Epithelial cell of esophagus (primary cell): ENCODE measurements at regions not wholly inside any gene's neighbourhood (a gene's known extent, or its start where the extent isn't known, plus 50 kb on each side); places are given as distances from the start of the nearest gene placed in this dataset.

Source experiments
- DNase-seq: peaks from one replicate; pipeline ENCODE4 v3.0.0; 2010; ENCODE audit warnings: low read depth
- H3K4me3 ChIP-seq: 2 replicates; pipeline ENCODE4 v1.5.1; 2011; ENCODE audit warnings: mild to moderate bottlenecking, low read length, control low read depth
- TF ChIP-seq, protein P1 (sequence below): IDR thresholded peaks from 2 replicates; pipeline ENCODE4 v1.5.1; 2011; ENCODE audit warnings: low read depth, mild to moderate bottlenecking, low read length, control low read depth, inconsistent platforms; ENCODE audit not compliant: insufficient read depth; ENCODE audit errors: missing control alignments

DNA sequence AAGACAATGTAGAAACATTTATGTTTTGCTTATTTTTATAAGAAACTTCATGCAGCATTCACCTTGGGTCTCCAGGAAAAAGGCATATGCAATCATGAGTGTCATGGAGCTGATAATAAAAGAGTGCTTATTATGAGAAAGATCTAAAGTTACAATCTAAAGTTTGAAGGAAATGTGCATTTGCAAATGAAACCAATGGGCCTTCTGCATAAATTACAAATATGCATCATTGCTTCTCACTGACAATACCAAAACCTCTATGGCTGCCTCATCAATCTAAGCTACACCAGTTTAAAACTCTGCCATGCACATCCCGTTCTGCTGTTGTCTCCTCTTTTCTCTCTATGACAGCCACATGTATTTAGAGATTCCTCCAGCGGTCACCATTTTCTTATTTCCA lies 103.2 kb upstream of the ABI3BP start:
- no peak overlapping the region for H3K4me3 ChIP-seq
- TF ChIP-seq, protein P1, sequence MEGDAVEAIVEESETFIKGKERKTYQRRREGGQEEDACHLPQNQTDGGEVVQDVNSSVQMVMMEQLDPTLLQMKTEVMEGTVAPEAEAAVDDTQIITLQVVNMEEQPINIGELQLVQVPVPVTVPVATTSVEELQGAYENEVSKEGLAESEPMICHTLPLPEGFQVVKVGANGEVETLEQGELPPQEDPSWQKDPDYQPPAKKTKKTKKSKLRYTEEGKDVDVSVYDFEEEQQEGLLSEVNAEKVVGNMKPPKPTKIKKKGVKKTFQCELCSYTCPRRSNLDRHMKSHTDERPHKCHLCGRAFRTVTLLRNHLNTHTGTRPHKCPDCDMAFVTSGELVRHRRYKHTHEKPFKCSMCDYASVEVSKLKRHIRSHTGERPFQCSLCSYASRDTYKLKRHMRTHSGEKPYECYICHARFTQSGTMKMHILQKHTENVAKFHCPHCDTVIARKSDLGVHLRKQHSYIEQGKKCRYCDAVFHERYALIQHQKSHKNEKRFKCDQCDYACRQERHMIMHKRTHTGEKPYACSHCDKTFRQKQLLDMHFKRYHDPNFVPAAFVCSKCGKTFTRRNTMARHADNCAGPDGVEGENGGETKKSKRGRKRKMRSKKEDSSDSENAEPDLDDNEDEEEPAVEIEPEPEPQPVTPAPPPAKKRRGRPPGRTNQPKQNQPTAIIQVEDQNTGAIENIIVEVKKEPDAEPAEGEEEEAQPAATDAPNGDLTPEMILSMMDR: no peak
- DNase-seq: no peak

DNA sequence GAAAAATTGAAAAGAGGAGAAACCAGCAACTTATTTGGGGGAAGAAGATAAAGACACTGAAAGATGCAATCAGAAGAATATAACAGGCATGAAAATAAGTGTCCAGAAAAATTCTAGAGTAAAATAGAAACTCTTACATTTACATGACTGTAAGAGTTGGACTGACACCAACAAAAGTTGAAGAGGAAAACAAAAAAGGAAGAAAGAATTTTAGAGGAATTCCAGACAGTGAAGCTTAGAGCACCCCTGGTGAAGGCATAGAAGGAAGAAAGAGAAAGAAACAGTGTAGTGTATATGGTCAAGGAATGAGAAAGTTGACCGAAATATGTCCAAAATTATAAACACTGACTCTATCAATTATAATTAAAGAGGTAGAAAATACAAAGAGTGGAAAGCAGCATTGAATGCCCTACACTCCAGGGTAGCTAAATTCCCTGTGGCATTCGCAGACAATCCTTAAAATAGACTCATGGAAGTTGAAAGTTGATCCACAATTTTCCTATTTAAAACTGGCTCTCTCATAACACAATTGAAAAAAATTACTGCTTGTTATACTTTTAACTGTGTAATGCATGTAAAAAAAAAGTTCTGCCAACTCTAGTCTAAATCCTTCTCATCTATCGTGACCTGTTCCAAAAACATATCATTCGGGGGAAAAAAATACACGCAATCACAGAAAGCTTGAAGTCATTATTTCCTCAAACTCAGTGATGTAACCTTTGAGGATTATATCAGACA lies 102.6 kb upstream of the ABI3BP start:
- H3K4me3 ChIP-seq: no peak overlapping the region
- TF ChIP-seq, protein P1: no peak
- DNase-seq: no peak

DNA sequence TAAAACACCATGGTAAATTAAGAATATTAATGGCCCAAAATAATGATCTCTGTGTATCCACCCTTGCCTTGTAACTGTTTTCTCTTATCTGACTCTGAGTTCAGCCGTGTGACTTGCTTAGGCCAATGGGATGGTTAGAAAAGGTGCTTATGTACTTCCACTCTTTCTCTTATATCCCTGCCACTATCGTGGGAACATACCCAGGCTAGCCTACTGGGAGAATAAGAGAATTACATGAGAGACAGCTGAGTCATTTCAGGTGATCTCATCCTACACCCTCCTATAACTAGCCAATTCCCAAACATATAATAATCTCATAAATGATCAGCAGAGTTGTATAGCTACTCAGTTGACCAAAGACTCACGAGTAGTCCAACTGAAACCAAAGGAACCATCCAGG lies 98.3 kb upstream of the ABI3BP start:
- TF ChIP-seq, protein P1: peak; percentile 48
- peak; percentile 84 for DNase-seq
- no peak overlapping the region for H3K4me3 ChIP-seq

DNA sequence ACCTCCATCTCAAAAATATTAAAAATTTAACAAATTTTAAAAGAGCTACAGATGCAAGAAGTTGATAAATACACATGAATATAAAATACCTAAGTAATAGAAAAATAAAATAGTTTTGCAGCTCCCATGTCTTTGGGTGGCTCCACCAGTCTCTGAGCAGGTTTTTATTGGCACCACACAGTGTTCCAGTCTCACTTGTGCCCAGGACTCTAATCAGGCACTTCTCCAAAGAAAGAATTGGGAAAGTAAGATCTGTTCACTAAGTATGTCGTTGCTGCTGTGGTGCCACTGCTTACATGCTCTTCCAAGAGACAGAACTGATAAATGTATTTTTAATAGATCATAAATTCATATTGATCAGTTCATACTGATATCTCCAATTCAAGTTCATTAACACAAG lies 92.5 kb upstream of the ABI3BP start:
- TF ChIP-seq, protein P1: no peak
- no peak for DNase-seq
- H3K4me3 ChIP-seq: no peak overlapping the region

DNA sequence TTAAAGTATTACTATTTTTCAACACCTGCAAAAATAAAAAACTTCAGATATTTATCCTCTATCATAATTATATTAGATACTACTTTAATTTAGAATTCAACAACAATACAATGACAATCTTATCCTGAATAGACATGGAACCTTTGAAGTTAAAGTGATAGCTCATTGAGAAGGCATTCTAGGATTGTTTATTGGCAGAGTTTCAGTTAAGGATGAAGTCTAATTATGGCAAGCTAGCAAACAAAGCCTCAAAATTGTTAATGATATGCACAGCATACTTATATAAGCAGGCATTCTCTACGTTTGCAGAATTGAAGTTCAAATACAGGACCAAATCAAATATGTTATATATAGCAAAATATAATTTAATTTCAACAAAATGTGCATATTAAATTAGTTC lies 91.2 kb upstream of the ABI3BP start:
- DNase-seq: no peak
- no peak overlapping the region for H3K4me3 ChIP-seq
- TF ChIP-seq, protein P1: no peak

DNA sequence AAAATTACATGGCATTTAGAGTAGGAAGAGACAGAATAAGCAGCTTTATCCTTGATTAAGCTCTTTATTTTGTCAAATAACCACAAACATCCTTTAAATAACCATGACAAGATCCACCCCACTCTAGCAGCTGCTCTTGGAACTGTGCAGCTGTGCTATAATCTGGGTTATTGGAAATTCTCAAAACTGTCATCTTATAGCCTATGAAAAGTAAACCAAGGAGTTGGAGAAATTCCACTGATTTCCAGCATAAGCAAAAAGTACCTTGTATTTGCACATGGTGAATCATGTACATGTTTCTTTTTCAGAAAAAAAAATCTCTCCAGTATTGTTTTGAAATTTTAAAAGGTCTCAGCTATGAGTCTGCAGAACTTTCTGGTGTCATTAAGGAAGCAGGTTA lies 88.8 kb upstream of the ABI3BP start:
- TF ChIP-seq, protein P1: no peak
- DNase-seq: no peak
- no peak overlapping the region for H3K4me3 ChIP-seq

DNA sequence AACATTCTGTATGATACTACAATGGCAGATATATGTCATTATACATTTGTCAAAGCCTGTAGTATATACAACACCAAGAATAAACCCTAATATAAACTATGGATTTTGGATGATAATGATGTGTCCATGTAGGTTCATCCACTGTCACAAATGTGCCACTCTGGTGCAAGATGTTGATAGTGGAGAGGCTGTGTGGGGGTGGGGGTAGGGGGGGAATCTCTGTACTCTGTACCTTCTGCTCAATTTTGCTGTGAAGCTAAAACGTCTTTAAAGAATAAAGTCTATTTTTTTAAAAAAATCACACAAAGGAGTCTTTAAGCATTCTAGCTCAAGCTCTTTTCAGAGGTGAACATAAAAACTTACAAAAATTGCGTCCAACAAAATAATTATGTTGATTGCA lies 88.2 kb upstream of the ABI3BP start:
- DNase-seq: no peak
- TF ChIP-seq, protein P1: no peak
- H3K4me3 ChIP-seq: no peak overlapping the region
